HG02798 (cell line): ENCODE measurements at regions not wholly inside any gene's neighbourhood (a gene's known extent, or its start where the extent isn't known, plus 50 kb on each side); places are given as distances from the start of the nearest gene placed in this dataset.
"Not testable (repeated sequence)": the region's sequence is repeated elsewhere in the genome, so short reads cannot be mapped to it uniquely, and the experiment has no call there.

ENCODE experiments used
- ATAC-seq: cut with Tn5 transposase; IDR thresholded peaks from one replicate; pipeline ENCODE4 v1.9.1; 2021; ENCODE audit warnings: mild to moderate bottlenecking; ENCODE audit not compliant: unreplicated experiment, poor library complexity

GRCh38 chr10:21413268-21413667, 112.2 kb downstream of the SKIDA1 start:
- no peak for ATAC-seq

DNA sequence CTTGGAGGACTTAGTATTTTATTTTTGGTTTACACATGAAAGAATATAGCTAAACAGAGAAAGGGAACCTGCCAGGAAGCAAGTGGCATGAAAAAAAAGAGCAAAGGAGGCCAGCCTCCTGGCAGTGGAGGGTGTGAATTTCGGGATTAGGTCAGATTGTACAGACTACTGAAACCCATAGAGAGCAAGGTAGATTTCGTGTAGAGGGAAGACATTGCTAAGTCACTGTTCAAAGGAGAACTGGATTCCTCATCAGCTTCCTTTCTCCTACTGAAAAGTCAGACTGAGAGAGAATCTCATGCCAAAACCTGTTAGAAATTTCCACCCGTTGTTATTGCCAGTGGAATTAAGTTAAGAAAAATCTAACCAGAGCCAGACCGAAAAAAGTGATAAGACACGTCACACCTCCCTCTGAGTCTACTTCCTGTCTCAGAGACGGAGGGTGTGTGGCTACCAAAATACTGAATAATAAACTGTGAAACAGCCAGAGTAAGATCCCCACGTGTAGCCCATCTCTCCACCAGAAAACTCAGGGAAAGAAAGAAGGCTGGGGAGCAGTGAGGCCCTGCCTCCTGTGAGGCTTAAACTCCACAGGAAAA, 118.8 kb downstream of the SKIDA1 start:
- ATAC-seq: peak; percentile 47

GRCh38 chr10:21405981-21406380, 119.5 kb downstream of the SKIDA1 start:
- ATAC-seq: no peak

GRCh38 chr10:21403256-21404015, 122.0 kb downstream of the SKIDA1 start:
- ATAC-seq: no peak

- no peak for ATAC-seq
Observed at GRCh38 chr10:21402606-21403083, 122.8 kb downstream of the SKIDA1 start.

DNA sequence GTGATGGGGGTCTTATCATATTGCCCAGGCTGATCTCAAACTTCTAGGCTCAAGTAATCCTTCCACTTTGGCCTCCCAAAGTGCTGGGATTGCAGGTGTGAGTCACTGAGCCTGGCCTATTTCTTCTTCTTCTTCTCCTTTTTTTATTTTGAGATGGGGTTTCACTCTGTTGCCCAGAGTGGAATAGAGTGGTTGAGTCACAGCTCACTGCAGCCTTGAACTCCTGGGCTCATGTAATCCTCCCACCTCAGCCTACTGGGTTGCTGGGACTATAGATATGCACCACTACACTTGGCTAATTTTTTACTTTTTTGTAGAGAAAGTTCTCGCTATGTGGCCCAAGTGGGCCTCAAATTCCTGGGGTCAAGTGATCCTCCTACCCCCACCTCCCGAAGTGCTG, 124.3 kb downstream of the SKIDA1 start:
- ATAC-seq: no peak

GRCh38 chr10:21399392-21400035, 126.0 kb downstream of the SKIDA1 start:
- no peak for ATAC-seq

DNA sequence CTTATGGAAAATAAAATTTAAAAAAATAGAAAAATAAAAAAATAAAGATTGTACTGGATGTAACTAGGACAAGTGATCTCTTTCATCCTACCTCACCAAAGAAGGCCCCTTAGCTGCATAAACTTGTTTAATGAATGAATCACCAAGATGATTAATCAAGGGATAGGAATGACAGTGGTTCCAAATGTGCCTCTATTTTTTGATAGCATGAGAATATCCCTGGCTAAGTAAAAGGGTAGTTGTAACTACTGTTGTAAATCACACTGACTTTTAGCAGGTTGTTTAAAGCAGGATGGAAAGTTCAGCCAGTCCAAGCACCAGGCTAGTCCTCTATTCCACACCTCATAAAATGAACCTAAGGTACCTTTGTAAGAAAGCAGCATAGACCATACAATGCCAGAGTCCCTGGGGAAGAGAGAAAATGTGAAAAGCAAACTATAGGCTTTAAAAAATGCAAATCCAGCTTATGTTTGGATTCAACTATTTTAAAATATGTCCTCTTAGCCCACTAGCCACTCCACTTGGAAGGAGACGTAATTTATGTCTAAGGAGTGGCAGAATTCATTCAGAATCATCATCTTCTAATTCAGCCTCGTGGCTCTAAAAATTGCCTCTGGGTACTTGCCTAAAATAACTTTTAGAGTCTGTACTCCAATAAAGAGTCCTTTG, 126.8 kb downstream of the SKIDA1 start:
- no peak for ATAC-seq

- ATAC-seq: no peak
Observed at GRCh38 chr10:21396889-21397288, 128.6 kb downstream of the SKIDA1 start.

DNA sequence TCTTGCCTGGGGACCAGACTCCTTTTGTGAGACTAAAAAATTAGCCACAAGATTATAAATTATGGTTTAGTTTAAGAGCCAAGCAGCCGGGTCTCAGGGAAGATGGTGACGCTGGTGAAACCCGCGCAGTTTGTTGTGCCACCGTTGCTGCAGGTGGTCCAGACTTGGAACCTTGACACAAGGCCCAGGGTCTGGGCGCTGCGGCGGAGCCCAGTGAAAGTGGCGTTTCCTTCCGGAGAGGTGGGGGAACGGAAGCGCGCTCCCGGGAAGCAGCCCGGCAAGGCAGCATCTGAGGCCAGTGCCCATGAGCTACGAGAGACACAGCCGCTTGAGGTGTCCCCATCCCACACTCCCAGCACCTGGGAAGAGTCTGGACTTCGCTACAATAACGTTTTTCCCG, 131.6 kb downstream of the SKIDA1 start:
- ATAC-seq: no peak

DNA sequence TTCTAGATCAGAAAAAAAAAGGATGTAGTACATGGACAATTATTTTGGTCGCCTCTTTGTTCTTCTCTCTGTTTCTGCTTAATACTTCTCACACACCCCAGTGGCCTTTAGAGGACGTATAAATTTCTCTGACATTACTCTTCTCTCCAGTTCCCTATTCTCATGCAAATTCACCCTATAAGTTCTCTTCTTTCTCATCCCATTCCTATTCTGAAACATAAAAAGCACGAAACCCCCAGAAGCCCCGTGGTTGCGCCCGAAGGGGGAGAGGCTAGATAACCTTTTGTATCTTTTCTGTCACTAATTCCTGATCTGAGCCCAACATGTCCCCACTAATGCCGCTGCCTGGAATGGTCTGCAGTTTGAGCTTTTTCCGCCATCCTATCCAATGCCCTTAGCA, 136.9 kb downstream of the SKIDA1 start:
- no peak for ATAC-seq

DNA sequence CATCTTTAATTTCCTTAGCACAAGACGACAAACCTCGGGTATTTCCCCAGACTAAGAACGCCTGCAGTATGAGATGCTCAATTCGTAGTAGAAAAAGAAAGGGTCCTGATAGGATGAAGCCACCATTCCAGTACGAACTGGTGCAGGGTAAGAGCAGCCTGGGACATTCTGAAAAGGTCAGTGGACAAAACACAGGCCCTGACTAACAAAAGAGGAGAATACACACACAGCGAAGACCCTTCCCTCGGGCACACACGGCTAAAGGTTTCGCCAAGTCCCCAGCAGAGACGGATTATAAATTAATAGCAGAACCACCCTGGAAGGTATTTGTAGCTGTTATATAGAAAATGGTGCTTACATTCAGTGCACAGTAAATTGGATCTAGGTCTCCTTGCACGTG, 137.6 kb downstream of the SKIDA1 start:
- no peak for ATAC-seq

DNA sequence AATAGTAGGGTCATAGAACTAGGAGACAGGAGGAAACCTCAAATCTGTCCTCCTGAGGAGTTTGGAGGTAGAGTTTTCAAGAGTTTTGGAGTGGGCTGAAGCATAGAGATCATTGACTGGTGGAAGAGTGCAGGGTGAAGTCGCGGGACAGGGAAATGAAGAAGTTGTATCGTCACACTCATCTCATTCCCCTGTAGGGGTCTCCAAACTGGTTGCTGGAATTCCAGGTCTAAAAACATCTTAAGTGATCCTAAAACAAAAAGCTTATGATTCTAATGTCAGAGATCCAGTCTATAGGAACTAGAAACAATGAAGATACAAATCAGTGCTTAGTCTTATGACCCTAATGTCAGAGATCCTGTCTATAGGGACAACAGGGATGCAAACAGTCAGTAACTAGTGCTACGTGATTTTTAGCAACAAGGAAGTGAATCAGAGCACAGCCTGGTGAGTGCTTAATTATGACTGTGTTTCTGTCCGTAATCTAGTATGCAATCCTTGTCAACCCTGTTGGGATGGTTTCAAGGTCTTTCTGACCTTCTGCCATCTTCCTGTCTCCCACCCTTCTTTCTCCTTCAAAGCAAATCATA, 139.4 kb downstream of the SKIDA1 start:
- ATAC-seq: no peak

GRCh38 chr10:21385536-21385935, 139.9 kb downstream of the SKIDA1 start:
- ATAC-seq: no peak

- ATAC-seq: no peak
Observed at GRCh38 chr10:21379143-21379542, 146.3 kb downstream of the SKIDA1 start.

GRCh38 chr10:21375274-21375673, 150.2 kb downstream of the SKIDA1 start:
- not testable (repeated sequence) for ATAC-seq

- not testable (repeated sequence) for ATAC-seq
Observed at GRCh38 chr10:21373881-21374280, 151.6 kb downstream of the SKIDA1 start.

DNA sequence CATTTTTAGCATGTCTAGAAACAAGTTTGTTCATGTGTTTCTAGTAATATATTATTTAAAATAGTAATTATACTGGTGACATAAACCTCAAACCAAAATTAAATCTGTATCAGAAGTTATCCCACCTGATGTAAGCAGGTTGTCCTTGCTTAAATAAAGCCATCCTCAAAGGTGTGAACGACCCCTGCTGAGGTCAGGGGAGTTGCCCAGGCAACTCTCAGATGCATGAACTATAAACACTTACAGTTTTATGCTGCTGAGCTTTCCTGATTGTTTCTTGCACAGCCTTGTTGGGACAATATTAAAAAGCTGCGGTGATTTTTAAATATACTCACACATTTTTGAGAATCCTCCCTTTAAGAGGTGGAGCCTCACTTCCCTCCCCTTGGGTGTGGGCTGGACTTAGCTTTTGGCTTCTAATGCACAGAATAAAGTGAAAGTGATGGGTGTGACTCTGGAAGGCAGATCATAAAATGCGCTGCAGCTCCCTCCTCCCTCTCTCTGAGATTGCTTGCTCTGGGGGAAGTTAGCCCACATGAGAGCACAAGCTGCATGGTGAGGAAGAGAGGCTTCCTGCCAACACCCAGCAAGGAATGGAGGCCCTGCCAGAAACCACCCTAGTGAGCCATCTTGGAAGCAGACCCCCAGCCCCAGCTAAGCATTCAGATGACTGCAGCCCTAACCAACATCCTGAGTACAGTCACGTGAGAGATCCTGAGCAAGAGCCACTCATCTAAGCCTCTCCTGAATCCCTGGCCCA, 152.7 kb downstream of the SKIDA1 start:
- ATAC-seq: no peak

DNA sequence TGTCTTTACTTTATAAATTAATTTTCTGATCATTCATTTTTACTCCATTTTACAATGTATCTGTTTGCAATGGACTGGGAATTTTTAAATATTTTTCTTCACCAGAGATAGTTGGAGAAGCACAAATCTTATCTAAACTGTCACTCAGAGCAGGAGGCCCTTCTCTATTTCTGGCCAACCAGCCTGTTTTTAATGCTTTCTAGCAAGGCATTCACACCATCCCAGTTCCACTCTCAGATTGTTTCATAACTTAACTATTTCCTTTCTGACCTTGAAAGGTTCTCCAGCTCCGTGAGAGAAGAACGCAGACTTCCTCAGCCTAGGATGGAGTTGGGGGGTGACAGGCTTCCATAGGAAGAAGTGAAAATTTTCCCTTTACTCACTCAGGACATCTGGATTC, 155.8 kb downstream of the SKIDA1 start:
- no peak for ATAC-seq
